Choroid plexus epithelial cell (primary cell): ENCODE measurements at regions not wholly inside any gene's neighbourhood (a gene's known extent, or its start where the extent isn't known, plus 50 kb on each side); places are given as distances from the start of the nearest gene placed in this dataset.

ENCODE experiments used
- DNase-seq: peaks from one replicate; pipeline ENCODE4 v3.0.0-alpha.2; 2010; ENCODE audit warnings: low read depth
- H3K4me3 ChIP-seq: 2 replicates; pipeline ENCODE4 v1.5.1; 2011; ENCODE audit warnings: low read depth, mild to moderate bottlenecking, control low read depth, low read length, moderate library complexity
- CTCF ChIP-seq: conservative IDR thresholded peaks from 2 replicates; pipeline ENCODE4 v1.5.1; 2011; ENCODE audit warnings: low read depth, mild to moderate bottlenecking, control low read depth, inconsistent platforms, low read length, moderate library complexity

GRCh38 chr2:121123268-121123667, 161.7 kb downstream of the TFCP2L1 start:
- no peak overlapping the region for H3K4me3 ChIP-seq
- TF ChIP-seq CTCF, result no peak
- no peak for DNase-seq

- no peak for DNase-seq
- no peak for TF ChIP-seq CTCF
- H3K4me3 ChIP-seq, result no peak overlapping the region
Measured at GRCh38 chr2:121124330-121124729, 160.7 kb downstream of the TFCP2L1 start.

GRCh38 chr2:121125350-121125749, 159.7 kb downstream of the TFCP2L1 start:
- H3K4me3 ChIP-seq, result no peak overlapping the region
- no peak for TF ChIP-seq CTCF
- DNase-seq, result no peak

GRCh38 chr2:121128741-121129659, 156.0 kb downstream of the TFCP2L1 start:
- TF ChIP-seq CTCF, result peak; percentile 78
- peak; percentile 51 for DNase-seq
- no peak overlapping the region for H3K4me3 ChIP-seq

- DNase-seq, result no peak
- H3K4me3 ChIP-seq, result no peak overlapping the region
- TF ChIP-seq CTCF, result no peak
Measured at GRCh38 chr2:121129692-121130091, 155.3 kb downstream of the TFCP2L1 start.

- TF ChIP-seq CTCF, result no peak
- DNase-seq, result no peak
- no peak overlapping the region for H3K4me3 ChIP-seq
Measured at GRCh38 chr2:121130301-121130850, 154.6 kb downstream of the TFCP2L1 start.
